WI38 (cell line): ENCODE measurements at regions not wholly inside any gene's neighbourhood (a gene's known extent, or its start where the extent isn't known, plus 50 kb on each side); places are given as distances from the start of the nearest gene placed in this dataset.

ENCODE experiments used
- H3K4me3 ChIP-seq: 2 replicates; pipeline ENCODE4 v1.5.1; 2011; ENCODE audit warnings: low read depth, mild to moderate bottlenecking, control low read depth, low read length
- CTCF ChIP-seq: IDR thresholded peaks from 2 replicates; pipeline ENCODE4 v1.5.1; 2012; ENCODE audit warnings: low read depth, mild to moderate bottlenecking, control low read depth, low read length

GRCh38 chr5:167765352-167765751, 526.1 kb upstream of the WWC1 start:
- TF ChIP-seq CTCF, result no peak
- H3K4me3 ChIP-seq, result no peak overlapping the region

- TF ChIP-seq CTCF, result no peak
Observed at GRCh38 chr5:167766957-167767356, 524.5 kb upstream of the WWC1 start.

GRCh38 chr5:167767795-167768194, 523.6 kb upstream of the WWC1 start:
- no peak for TF ChIP-seq CTCF
- no peak overlapping the region for H3K4me3 ChIP-seq

More at GRCh38 chr5:167766957-167767356, 524.5 kb upstream of the WWC1 start:
- H3K4me3 ChIP-seq, result no peak overlapping the region

GRCh38 chr5:167769846-167770413, 521.5 kb upstream of the WWC1 start:
- no peak for TF ChIP-seq CTCF
- H3K4me3 ChIP-seq, result no peak overlapping the region

- no peak overlapping the region for H3K4me3 ChIP-seq
- TF ChIP-seq CTCF, result no peak
Observed at GRCh38 chr5:167770461-167770860, 521.0 kb upstream of the WWC1 start.

GRCh38 chr5:167771571-167771970, 519.9 kb upstream of the WWC1 start:
- TF ChIP-seq CTCF, result no peak
- H3K4me3 ChIP-seq, result no peak overlapping the region

GRCh38 chr5:167773668-167774301, 517.7 kb upstream of the WWC1 start:
- H3K4me3 ChIP-seq, result no peak overlapping the region
- TF ChIP-seq CTCF, result no peak
